GM06990 (cell line): ENCODE measurements at regions not wholly inside any gene's neighbourhood (a gene's known extent, or its start where the extent isn't known, plus 50 kb on each side); places are given as distances from the start of the nearest gene placed in this dataset.
"Not testable (repeated sequence)": the region's sequence is repeated elsewhere in the genome, so short reads cannot be mapped to it uniquely, and the experiment has no call there.

Source experiments
- DNase-seq: peaks from one replicate; pipeline ENCODE4 v3.0.0-alpha.2; 2011; ENCODE audit not compliant: insufficient read length; ENCODE audit errors: extremely low read depth
- H3K27me3 ChIP-seq: replicated peaks from 2 replicates; pipeline ENCODE4 v1.6.0; 2011; ENCODE audit warnings: low read length; ENCODE audit not compliant: control insufficient read depth, insufficient read depth
- H3K36me3 ChIP-seq: 2 replicates; pipeline ENCODE4 v1.5.1; 2011; ENCODE audit warnings: low read length; ENCODE audit not compliant: control insufficient read depth, insufficient read depth
- H3K4me3 ChIP-seq: replicated peaks from 2 replicates; pipeline ENCODE4 v1.5.1; 2011; ENCODE audit warnings: low read depth, mild to moderate bottlenecking, control low read depth, low read length
- CTCF ChIP-seq: IDR thresholded peaks from 2 replicates; pipeline ENCODE4 v1.5.1; 2011; ENCODE audit warnings: low read length, control low read depth, mild to moderate bottlenecking, inconsistent platforms; ENCODE audit not compliant: insufficient read depth, poor library complexity, severe bottlenecking

DNA sequence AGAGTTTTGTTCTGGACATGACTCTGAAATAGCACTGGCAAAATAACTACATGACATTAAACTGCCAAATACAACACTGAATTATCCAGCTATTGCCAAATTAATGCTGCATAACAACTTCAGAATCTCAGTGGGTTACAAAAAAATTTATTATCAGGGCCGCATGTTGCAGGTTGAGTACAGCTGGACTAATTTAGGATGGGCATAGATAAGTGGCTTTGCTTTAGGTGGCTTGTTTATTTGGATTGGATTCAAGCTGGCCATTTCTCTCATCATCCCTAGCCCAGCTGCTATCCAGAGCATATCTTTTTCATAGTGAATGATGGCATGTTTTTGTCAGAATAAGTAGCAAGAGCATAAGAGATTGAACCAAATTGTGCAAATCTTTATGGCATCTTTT is 1277.1 kb downstream of the REEP3 start:
- no peaks in the 10 kb centered on the region for H3K36me3 ChIP-seq
- H3K4me3 ChIP-seq = no peak overlapping the region
- no peak for DNase-seq
- no peak for TF ChIP-seq CTCF
- no peaks in the 10 kb centered on the region for H3K27me3 ChIP-seq

- H3K4me3 ChIP-seq, H3K27me3 ChIP-seq, DNase-seq, H3K36me3 ChIP-seq: not testable (repeated sequence)
Observed at GRCh38 chr10:64808233-64808632, 1287.0 kb downstream of the REEP3 start.

- not testable (repeated sequence) for H3K4me3 ChIP-seq, H3K27me3 ChIP-seq, H3K36me3 ChIP-seq, DNase-seq
Observed at GRCh38 chr10:64810046-64810445, 1288.8 kb downstream of the REEP3 start.

DNA sequence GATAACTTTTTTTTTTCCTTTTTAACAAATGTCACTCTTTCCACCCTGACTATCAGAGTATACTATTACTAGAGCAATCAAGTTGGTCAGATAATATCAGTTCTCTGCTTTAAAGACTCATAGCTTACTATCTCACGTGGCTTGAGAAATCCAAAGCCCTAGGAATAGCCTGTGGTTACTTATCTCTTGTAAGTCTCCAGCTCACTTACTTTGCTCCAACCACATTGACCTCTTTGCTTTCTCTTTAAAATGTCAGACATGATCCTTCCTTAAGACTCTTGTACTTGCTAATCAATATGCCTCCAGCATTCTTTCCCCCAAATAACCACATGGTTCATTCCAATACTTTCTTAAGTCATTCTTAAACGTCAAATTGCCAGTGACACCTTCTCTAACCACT is 1292.2 kb downstream of the REEP3 start:
- TF ChIP-seq CTCF = no peak
- Histone ChIP-seq H3K4me3 (no peak overlapping the region), H3K27me3 (no peaks in the 10 kb centered on the region), H3K36me3 (no peaks in the 10 kb centered on the region)
- DNase-seq = no peak

DNA sequence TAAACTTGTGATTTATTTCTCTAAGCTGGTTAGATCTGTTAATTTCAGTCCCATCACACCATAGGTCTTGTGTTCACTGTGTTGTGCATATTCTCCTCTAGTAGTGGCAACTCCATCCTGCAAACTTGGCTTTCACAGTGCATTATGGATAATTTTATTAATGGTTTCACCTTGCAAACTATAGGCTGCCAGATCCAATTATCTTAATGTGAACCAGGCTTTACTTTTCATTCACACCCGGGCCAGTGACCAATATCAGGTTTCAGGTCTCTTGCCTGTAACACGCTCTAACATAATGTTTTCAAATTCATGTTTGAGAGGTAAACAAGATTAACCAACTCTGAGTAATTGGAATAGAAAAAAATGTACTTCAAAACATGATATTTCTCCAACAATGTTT is 1293.0 kb downstream of the REEP3 start:
- DNase-seq = no peak
- no peaks in the 10 kb centered on the region for H3K36me3 ChIP-seq
- no peak for TF ChIP-seq CTCF
- H3K27me3 ChIP-seq = no peaks in the 10 kb centered on the region
- H3K4me3 ChIP-seq = no peak overlapping the region

DNA sequence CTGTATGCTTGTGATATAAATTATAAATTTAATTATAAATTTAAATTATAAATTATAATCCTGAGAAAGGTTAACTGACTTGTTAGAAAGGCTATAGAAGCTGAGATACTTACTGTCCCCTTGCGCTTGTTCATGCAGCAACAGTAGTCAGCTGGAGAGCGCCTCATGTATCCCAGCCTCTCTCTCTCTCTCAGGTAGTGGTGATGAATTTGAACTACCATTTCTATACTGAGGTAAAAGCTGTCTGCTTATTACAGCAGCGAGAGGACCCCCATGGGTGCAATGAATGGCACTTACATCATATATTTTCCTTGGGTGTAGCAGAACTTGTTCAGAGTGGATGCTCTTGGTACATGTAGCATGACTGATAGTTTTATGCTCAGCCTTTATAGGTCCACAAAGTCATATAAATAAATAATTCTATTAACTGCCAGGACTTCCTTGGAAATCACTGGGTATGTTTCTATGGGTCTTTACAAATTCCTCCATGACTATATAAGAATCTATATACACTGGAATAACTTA is 1308.7 kb downstream of the REEP3 start:
- Histone ChIP-seq H3K36me3 (no peaks in the 10 kb centered on the region), H3K27me3 (no peaks in the 10 kb centered on the region), H3K4me3 (no peak overlapping the region)
- no peak for DNase-seq
- TF ChIP-seq CTCF = no peak

DNA sequence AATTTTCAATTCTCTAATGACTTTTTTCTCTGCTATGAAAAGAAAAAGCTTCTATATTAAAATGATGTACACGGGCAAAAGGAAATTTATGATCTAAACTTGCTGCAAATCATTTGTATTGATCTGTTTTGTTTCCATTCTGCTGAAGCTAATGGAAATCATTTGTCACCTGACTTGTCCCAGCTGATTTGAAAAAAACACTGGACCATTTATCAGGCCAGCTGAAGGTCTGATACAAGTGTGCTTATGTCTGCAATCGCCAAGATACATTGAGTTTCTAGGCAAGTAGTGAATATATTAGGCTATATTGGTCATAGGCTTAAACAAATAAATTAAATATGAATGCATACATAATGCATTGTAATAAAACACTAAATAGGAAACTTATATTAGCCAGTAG is 1309.7 kb downstream of the REEP3 start:
- TF ChIP-seq CTCF = no peak
- no peak for DNase-seq
- H3K36me3 ChIP-seq = no peaks in the 10 kb centered on the region

More for the DNA sequence above, 1309.7 kb downstream of the REEP3 start:
- no peak overlapping the region for H3K4me3 ChIP-seq
- no peaks in the 10 kb centered on the region for H3K27me3 ChIP-seq
